Left cardiac atrium (tissue), 4 donors: ENCODE measurements at regions not wholly inside any gene's neighbourhood (a gene's known extent, or its start where the extent isn't known, plus 50 kb on each side); places are given as distances from the start of the nearest gene placed in this dataset.
"Not testable (repeated sequence)": the region's sequence is repeated elsewhere in the genome, so short reads cannot be mapped to it uniquely, and the experiment has no call there.

Source experiments
- ATAC-seq, 2 donors: fragments of 200-7000 bp; cut with Tn5 transposase; one replicate each; pipeline ENCODE4 v1.9.1; 2020; ENCODE audit warnings: mild to moderate bottlenecking in 2 of 2, moderate library complexity in 2 of 2
- DNase-seq: peaks from one replicate; pipeline ENCODE4 v3.0.0-alpha.2; 2020
- intact Hi-C, 2 donors: fragments of 100-400 bp; cut with DNase I; formaldehyde crosslinking; loops; one replicate each; pipeline versions ENCODE4 v1.14.1 to v1.15.1; 2022 to 2023
- donor health status: DM: no; HTN: yes; CAD: no.
- donor health status: DM: no; HTN: yes; CAD: no; lungs with severe emphysema.
- donor health status: DM: yes; HTN: yes; CAD: no.
- donor health status: Dilated cardiomyopathy.

DNA sequence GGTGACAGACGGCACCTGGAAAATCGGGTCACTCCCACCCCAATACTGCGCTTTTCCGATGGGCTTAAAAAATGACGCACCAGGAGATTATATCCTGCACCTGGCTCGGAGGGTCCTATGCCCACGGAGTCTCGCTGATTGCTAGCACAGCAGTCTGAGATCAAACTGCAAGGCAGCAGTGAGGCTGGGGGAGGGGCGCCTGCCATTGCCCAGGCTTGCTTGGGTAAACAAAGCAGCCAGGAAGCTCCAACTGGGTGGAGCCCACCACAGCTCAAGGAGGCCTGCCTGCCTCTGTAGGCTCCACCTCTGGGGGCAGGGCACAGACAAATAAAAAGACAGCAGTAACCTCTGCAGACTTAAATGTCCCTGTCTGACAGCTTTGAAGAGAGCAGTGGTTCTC is 307.4 kb downstream of the DOK5 start:
- intact Hi-C loops, ATAC-seq, DNase-seq: not testable (repeated sequence)

DNA sequence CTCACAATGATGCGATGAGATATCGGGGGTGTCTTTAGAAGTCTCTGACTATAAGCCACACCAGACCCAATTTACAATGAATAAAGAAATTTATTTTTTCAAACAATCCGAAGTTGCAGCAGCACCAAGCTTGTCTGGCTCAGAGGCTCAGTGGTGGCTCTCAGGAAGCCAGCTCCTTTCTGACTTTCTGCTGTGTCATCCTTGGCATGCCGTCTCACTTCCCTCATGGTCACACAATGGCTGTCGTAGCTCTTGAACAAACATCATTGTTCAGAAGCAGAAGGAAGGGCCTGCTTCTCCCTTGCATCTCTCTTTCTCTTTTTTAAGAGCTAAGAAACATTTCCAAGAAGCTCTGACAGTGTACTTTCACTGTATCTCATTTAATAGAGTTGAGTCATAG is 299.0 kb downstream of the DOK5 start:
- intact Hi-C loops = no loop called here
- DNase-seq (no peak), ATAC-seq (no peak)

DNA sequence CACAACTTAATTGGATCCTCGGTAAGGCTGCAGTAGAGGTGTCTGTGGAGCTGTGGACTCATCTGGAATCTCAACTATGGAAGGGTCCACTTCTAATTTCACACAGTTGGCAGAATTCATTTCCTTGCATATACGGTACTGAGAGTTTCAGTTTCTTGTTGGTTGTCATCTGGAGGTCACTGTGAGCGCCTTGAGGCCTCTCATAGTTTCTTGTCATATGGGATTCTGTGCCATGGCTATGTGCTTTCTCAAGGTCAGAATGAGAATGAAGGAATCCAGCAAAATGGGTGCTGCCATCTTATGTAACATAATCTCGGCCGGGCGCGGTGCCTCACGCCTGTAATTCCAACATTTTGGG is 298.2 kb downstream of the DOK5 start:
- no peak for ATAC-seq
- no peak for DNase-seq
- intact Hi-C loops = no loop called here

DNA sequence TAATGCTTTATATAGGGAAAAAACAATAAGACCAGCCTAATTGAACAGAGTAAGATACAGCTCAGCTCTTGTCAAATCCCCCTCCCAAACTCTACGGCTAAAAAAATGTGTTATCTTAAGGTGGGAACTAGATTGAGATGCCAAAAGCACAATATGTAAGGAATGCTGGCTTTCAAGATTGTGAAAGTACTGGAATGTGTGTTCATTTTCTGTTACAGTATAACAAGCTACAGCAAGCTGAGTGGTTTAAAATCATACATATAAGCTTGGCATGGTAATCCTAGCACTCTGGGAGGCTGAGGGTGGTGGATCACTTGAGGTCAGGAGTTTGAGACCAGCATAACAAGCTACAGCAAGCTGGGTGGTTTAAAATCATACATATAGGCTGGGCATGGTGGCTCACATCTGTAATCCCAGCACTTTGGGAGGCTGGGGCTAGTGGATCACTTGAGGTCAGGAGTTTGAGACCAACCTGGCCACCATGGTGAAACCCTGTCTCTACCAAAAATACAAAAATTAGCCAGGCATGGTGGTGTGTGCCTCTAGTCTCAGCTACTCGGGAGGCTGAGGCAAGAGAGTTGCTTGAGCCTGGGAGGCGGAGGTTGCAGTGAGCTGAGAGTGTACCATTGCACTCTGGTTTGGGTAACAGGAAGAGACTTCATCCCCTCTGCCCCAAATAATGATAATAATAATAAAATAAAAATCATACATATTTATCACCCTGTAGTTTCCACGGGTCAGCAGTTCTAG is 297.7 kb downstream of the DOK5 start:
- no peak for DNase-seq
- intact Hi-C loops = no loop called here
- peak in 1 of 2 donors; percentile 54 for ATAC-seq

DNA sequence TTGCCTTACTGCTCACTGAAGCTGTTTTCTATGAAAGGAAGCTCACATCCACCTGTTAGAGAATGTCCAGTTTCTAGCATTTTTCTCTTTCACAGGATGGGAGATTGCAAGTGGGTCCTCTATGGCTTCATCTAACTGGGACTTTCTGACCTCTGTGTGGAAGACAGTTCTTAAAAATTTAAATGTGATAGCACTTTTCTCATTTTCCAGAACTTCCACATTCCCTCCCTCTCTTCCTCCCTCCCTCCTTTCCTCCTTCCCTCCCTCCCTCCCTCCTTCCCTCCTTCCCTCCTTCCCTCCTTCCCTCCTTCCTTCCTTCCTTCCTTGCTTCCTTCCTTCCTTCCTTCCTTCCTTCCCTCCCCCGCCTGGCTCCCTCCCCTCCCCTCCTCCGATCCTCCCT is 291.1 kb downstream of the DOK5 start:
- intact Hi-C loops = no loop called here
- no peak for DNase-seq
- no peak for ATAC-seq

DNA sequence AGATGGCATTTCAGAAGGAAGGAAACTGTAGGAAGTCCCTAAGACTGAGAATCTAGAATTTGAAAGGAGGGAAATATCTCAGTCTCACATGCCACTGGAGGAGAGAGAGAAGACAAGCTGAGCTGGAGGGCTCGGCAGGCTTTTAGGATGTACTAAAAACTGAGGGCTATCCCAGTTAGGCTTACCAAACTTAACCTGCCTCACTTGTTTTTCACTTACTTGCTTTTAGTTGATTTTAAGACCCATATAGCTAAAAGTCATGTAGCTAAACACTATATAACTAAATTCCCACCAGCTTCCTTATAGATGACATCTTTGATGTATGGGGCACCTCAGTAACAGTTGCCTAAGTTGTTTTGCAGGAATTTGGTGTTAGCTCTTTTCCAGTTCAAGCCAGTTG is 288.0 kb downstream of the DOK5 start:
- intact Hi-C loops = no loop called here
- DNase-seq (no peak), ATAC-seq (no peak)

DNA sequence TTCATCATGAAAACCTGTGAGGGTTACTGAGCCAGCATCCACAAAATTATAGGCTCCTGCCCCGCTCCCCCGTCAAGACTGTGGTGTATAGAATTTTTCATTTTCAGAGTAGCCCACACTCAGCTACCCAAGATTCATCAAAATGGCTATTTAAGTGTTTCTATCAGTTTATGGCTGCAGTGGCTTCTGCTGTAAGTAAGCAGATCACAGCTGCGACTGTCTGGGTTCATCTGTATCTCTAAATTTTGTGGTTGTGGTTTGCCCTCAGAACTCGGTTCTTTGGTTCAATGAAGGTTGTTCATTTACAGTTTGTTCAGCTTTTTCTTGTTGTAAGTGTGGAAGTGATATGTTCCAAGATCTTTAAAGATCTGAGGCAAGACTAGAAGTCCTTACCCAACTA is 284.2 kb downstream of the DOK5 start:
- DNase-seq (no peak), ATAC-seq (no peak)
- intact Hi-C loops = no loop called here

DNA sequence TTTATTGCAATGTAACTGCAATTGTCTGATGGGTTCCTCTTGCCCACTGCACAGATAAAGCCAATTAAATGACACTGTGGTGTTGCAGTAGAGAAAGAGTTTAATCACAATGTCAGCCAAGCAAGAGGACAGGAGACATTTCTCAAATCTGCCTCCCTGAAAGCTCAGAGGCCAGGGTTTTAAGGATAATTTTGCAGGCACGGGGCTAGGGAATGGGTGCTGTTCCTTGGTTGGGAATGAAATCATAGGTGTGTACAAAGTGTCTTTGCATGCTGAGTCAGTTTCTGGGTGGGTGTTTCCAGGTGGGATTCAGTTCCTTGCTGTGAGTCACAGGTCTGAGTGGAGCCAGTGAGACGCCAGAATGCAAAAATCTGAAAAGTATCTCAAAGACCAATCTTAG is 271.4 kb downstream of the DOK5 start:
- intact Hi-C loops = no loop called here
- ATAC-seq = no peak
- no peak for DNase-seq

DNA sequence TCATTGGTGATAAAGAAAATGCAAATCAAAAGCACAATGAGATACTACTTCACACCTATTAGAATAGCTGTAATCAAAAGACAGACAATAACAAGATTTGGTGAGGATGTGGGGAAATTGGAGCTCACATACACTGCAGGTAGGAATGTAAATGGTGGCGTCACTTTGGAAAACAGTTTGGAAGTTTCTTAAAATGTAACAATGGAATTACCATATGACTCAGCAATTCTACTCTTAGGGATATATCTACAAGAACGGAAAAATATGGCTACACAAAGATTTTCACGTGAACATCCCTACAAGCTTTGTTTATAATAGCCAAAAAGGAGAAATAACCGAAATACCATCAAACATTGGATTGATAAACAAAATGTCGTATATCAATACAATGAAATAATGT is 270.4 kb downstream of the DOK5 start:
- intact Hi-C loops = no loop called here
- DNase-seq (no peak), ATAC-seq (no peak)

DNA sequence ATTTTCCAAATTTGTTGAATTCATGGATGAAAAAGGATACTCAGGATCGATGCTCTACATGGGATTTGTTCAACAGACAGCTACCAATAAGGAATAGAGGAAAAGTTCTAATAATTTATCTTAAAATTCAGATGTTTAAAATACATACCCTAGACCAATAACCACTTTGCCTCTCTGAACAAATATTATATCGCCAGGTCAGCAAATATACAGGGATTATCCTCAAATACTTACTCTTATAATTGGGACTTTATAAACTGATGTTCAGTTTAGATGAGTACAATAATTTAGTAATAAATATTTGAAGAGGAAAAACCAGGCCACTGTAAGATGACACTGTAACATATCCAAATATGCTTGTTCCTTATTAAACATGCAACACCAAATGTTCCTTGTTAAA is 268.7 kb downstream of the DOK5 start:
- ATAC-seq (no peak), DNase-seq (no peak)
- intact Hi-C loops = no loop called here

DNA sequence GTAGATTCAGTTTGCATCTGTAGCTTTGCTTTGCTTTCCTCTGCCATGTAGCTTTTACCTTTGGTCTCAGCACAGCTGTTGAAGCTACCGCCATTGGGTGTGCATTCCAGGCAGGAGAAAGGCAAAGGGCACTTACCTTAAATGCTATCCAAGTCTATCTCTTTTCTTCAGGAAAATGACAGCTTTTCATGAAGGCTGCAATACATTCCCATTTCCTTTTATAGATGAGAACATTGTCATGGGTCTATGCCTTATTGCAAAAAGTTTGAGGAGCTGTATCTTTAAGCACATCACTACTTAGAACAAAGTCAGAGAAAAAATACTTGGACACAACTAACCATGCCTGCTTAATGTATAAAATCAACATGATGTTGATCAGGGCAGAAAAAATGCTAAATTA is 266.8 kb downstream of the DOK5 start:
- intact Hi-C loops = no loop called here
- no peak for DNase-seq
- ATAC-seq = no peak

DNA sequence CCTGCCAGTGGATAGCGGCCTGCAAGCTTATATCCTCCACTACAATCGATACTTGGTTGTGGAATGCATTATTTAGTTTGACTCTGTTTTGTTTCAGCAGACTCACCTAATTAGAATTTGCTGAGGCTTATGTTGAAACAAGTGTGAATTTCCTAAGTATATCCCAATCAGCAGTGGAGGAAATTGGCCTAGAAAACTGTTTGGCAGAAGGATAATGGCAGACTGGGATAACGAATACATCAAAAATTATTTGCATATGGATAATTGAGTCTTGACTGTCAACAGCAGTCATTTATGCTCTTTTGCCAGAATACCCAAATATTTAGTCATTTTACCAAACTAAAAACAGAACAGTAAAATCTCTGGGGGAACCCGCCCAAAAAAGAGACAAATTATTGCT is 261.0 kb downstream of the DOK5 start:
- no peak for DNase-seq
- ATAC-seq = no peak
- intact Hi-C loops = no loop called here

DNA sequence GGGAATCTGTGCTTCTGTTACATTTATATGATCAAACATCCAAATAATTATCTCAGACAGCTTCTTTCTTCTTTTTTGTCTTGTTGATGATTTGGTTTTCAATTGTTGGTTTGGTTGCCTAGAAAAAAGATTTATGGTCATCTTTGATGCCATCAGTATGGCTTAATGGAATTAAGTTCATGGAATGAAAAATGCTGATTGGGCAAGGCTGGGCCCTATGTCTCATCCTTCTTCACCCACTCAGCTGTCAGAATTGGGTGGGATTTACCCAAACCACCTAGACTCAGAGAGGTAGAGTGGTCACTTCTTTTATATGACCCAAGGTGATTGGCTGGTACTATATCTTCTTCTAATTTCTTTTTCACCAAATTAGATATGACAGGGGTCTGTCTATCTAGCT is 258.3 kb downstream of the DOK5 start:
- intact Hi-C loops = no loop called here
- no peak for DNase-seq

DNA sequence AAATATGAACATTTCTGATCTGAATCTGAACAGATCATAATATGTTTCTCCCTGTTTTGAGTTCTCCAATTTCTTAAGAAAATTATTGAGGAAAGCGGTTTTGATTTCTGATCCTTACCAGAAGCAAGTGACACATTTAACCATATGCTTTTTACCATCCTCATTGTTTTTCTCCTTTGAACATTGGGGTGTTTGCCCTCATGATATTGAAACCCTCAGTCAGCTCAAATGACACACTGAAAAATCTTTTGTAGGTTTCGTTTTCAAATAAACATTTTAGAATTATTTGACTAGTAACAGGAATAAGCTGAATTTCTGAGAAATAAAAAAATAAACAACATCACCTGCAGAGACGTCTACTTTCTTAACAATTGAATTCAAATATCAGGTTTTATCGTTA is 252.1 kb downstream of the DOK5 start:
- intact Hi-C loops = no loop called here
- DNase-seq (no peak), ATAC-seq (no peak)

More for the DNA sequence above, 258.3 kb downstream of the DOK5 start:
- no peak for ATAC-seq

DNA sequence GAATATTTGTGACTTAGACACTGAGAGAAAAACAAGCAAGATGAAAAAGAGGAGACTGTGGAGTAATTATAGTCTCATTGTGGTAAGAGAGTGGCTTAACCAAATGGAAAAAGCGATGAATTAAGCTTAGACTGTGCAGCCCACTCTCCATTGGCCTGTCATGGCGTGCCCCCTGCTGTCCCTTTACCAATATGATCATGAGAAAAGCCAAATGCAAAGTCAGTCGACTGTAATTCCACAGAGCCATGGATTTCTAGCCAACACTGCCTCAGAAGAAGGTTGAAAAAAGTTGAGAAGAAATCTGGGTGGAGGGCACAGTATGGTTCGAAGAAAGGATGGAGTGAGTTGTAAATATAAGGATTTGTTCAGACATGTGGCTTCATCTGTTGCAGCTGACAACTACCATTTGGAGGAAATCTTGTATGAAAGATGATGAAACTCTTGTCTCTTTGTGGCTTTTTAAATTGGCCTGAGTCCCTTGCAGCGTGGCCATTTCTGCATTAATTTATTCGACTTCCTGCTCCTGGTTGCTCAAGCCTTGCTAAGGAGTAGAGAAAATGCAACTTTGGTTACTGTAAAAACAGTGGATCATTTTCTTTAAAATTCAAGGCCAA is 251.4 kb downstream of the DOK5 start:
- intact Hi-C loops = no loop called here
- DNase-seq (no peak), ATAC-seq (no peak)

DNA sequence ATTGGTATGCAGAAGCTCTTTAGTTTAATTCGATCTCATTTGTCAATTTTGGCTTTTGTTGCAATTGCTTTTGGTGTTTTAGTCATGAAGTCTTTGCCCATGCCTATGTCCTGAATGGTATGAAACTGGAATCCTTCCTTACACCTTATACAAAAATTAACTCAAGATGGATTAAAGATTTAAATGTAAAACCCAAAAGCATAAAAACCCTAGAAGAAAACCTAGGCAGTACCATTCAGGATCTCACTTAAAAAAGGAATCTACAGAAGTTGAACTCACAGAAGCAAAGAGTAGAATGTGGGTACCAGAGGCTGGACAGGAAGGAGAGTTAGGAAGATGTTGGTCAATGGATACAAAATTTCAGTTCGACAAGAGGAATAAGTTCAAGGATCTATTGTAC is 249.9 kb downstream of the DOK5 start:
- intact Hi-C loops, DNase-seq, ATAC-seq: not testable (repeated sequence)

DNA sequence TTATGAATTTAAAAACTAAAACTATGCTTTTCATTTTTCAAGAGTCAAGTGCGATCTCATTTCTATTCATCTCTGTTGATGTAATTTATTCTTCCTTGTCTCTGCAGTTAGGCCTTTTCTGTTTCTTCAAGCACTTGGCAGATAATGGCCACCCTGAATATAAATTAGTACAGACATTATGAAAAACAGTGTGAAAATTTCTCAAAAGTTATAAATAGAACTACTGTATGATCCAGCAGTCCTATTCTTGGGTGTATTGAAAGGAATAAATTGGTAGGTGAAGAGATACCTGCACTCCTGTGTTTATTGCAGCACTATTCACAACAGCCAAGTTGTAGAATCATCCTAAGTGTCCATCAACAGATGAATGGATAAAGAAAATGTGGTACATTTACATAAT is 248.3 kb downstream of the DOK5 start:
- DNase-seq (no peak), ATAC-seq (no peak)
- intact Hi-C loops = no loop called here

DNA sequence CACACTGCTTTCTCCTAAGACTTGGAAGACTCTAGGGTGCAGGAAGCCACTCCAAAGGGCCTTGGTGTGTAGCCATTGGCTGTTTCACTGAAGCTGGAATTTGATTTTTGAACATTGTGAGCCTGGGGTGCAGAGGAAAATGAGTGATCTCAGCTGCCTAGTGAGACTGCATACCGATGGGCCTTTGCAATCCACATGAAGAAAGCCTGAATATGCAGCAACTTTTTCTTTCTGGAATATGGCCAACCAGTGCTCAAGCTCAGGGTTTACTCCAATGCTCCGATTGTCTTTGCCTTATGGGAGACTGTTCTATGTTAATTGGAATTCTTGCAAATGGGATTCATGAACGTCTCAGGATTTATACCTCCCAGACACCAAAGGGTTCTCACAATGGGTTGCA is 242.6 kb downstream of the DOK5 start:
- ATAC-seq (peak; percentile 29 to 55), DNase-seq (no peak)
- intact Hi-C loops = no loop called here

DNA sequence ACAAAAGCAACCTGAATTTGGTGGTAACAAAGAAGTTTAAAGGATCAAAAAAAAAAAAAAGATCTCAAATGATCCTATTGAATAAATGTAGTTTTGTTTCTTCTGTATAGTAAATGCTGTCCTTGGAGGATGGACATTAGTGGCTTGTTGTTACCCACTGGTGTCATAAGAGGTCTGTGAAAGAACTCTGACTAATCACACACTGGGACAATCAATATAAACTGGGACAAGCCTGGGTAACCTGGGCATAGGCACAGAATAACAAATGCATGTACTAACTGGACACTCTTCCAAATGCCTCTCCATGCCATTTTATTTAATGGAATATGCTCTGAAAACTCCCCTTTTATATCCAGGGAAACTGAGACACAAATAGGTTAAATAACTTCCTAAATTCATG is 241.4 kb downstream of the DOK5 start:
- ATAC-seq = no peak
- intact Hi-C loops = no loop called here
- no peak for DNase-seq

DNA sequence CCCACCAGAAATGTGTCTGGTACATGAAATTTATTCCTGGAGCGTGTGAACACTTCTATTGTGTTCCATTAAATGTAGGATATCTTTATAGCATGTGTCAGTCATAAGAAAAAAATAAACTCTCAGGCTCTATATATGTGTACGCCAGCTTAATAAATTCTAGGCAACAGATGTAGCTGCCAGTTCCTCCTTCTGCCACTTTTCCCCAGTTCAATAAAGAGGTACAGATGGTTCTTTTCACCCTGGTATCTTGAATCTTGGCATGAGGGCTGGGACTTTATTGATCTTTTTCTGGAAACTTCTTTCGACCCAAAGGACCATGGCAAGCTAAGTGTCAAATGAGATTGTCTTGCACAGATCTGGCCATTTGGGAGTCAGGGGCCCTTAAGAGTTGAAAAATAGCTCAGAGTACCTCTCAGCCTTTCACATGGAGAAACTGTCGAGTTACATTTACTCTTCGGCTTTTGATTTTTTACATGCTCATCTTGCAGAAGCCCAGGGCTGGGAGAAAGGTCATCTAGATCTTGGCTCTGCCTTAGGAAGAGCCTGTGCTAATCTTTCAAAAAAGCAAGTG is 240.9 kb downstream of the DOK5 start:
- intact Hi-C loops = no loop called here
- DNase-seq (no peak), ATAC-seq (no peak)

DNA sequence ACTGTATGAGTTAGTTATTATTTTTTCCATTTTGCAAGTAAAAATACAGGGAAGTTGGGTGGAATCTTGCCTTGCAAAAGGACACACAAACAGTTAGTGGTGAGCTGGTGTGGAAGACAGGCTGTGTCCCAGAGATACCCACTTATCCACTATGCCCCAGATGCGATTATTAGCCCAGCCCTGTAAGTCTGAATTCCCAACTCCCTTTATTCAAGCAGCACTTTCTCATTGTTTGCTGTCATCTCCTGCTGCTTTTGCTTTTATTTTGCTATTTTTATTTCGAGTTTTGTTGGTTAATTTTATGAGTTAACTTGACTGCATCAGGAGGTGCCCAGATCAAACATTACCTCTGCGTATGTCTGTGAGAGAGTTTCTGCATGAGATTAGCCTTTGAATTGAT is 239.4 kb downstream of the DOK5 start:
- intact Hi-C loops = no loop called here
- no peak for ATAC-seq

More for the DNA sequence above, 239.4 kb downstream of the DOK5 start:
- no peak for DNase-seq
